ENCODE measurements at regions not wholly inside any gene's neighbourhood (a gene's known extent, or its start where the extent isn't known, plus 50 kb on each side); places are given as distances from the start of the nearest gene placed in this dataset.

- intact Hi-C loops (cut with micrococcal nuclease): no loop called here
- no peak for ATAC-seq
- no peak for DNase-seq (ENCODE audit: low read depth, low spot score)
Observed at GRCh38 chr15:70432924-70433495, 330.3 kb downstream of the UACA start.

More at GRCh38 chr15:70432924-70433495, 330.3 kb downstream of the UACA start:
- no peaks in the 10 kb centered on the region for H3K36me3 ChIP-seq (ENCODE audit: control insufficient read depth in 1 of 2, insufficient read depth in 2 of 2, low read length in 2 of 2)
- ChIA-PET POLR2A (no interaction called here), RAD21 (ENCODE audit: low non-redundant PET in 1 of 2, low total read pairs in 2 of 2, uncharacterized antibody in 2 of 2, unreplicated experiment in 2 of 2) (no interaction called here), CTCF (no interaction called here)
- no peaks in the 10 kb centered on the region for H3K27me3 ChIP-seq (ENCODE audit: insufficient read depth, low read length)
- TF ChIP-seq CBX3 (IDR thresholded peaks at IDR 0.05; ENCODE audit: low read depth) (no peak), YY1 (IDR thresholded peaks at IDR 0.05; ENCODE audit: extremely low read depth, insufficient replicate concordance, low read depth, low read length) (no peak), SRF (IDR thresholded peaks at IDR 0.05; ENCODE audit: low read depth) (no peak), ZFX (IDR thresholded peaks at IDR 0.05) (no peak), SP1 (IDR thresholded peaks at IDR 0.05; ENCODE audit: low read depth) (no peak), RAD21 (IDR thresholded peaks at IDR 0.05; ENCODE audit: low read depth) (no peak), EZH2phosphoT487 (IDR thresholded peaks at IDR 0.05; ENCODE audit: borderline replicate concordance) (no peak), POLR2A (IDR thresholded peaks at IDR 0.05; ENCODE audit: borderline replicate concordance, extremely low read depth, insufficient read depth, insufficient read length) (no peak), POLR2AphosphoS5 (IDR thresholded peaks at IDR 0.05; ENCODE audit: low read depth, low read length) (no peak), CTCF (IDR thresholded peaks at IDR 0.05 in 2 of 3, conservative IDR thresholded peaks at IDR 0.05 in 1 of 3; ENCODE audit: borderline replicate concordance in 1 of 3, insufficient read depth in 1 of 3, low read depth in 2 of 3, low read length in 2 of 3) (no peak), FOSL1 (IDR thresholded peaks at IDR 0.05; ENCODE audit: low read depth) (no peak), REST (IDR thresholded peaks at IDR 0.05; ENCODE audit: low read depth) (no peak), MAX (IDR thresholded peaks at IDR 0.05) (no peak), TCF7L2 (IDR thresholded peaks at IDR 0.05; ENCODE audit: borderline replicate concordance, extremely low read depth, insufficient read depth, insufficient read length) (no peak), EGR1 (IDR thresholded peaks at IDR 0.05; ENCODE audit: low read depth) (no peak), EZH2 (IDR thresholded peaks at IDR 0.05) (no peak), ZNF274 (IDR thresholded peaks at IDR 0.05; ENCODE audit: low read depth, low read length) (no peak)
- TF ChIP-seq, protein P1, sequence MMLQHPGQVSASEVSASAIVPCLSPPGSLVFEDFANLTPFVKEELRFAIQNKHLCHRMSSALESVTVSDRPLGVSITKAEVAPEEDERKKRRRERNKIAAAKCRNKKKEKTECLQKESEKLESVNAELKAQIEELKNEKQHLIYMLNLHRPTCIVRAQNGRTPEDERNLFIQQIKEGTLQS (IDR thresholded peaks at IDR 0.05): no peak
- no peak overlapping the region for H3K27ac ChIP-seq (ENCODE audit: low read depth, low read length)
- H3K9me3 ChIP-seq (ENCODE audit: control insufficient read depth in 1 of 2, insufficient read depth in 1 of 2, low read depth in 1 of 2, low read length in 2 of 2): no peaks in the 10 kb centered on the region; a peak in 1 of 4 replicates
- H3K4me2 ChIP-seq (ENCODE audit: low read length): no peak overlapping the region
- H2AFZ ChIP-seq (ENCODE audit: low read depth, low read length, poor library complexity, severe bottlenecking): no peak overlapping the region
- no peaks in the 10 kb centered on the region for H4K20me1 ChIP-seq (ENCODE audit: insufficient read depth)
- no peak overlapping the region for H3K4me3 ChIP-seq (replicated peaks in 1 of 2; ENCODE audit: low read depth in 1 of 2, low read length in 2 of 2)
- no peaks in the 10 kb centered on the region; a peak in 1 of 4 replicates for H3K4me1 ChIP-seq (ENCODE audit: control insufficient read depth in 1 of 2, insufficient read depth in 2 of 2, low read length in 2 of 2)
- no peak overlapping the region for H3K9ac ChIP-seq (ENCODE audit: low read length)
- H3K9me2 ChIP-seq (ENCODE audit: insufficient read depth): no peaks in the 10 kb centered on the region
- BruUV-seq (replicated peaks): no TSS peak
- H3K79me2 ChIP-seq (ENCODE audit: insufficient read depth, low read length): no peaks in the 10 kb centered on the region
